Mucosa of stomach (tissue), 1 donor: ENCODE measurements at regions not wholly inside any gene's neighbourhood (a gene's known extent, or its start where the extent isn't known, plus 50 kb on each side); places are given as distances from the start of the nearest gene placed in this dataset.
A peak's percentile ranks its signal among the peaks of the same experiment; 100 is the strongest.

Experiments used
- H3K27me3 ChIP-seq: one replicate; pipeline ENCODE4 v1.7.0; 2013; ENCODE audit warnings: mild to moderate bottlenecking, low read length; ENCODE audit not compliant: control insufficient read depth, insufficient read depth
- H3K36me3 ChIP-seq: one replicate; pipeline ENCODE4 v1.7.0; 2013; ENCODE audit warnings: low read length; ENCODE audit not compliant: control insufficient read depth, insufficient read depth
- H3K4me1 ChIP-seq: one replicate; pipeline ENCODE4 v1.7.0; 2013; ENCODE audit warnings: mild to moderate bottlenecking, low read length; ENCODE audit not compliant: control insufficient read depth, insufficient read depth
- H3K4me3 ChIP-seq: one replicate; pipeline ENCODE4 v1.7.0; 2013; ENCODE audit warnings: low read length
- H3K9ac ChIP-seq: one replicate; pipeline ENCODE4 v1.7.0; 2013; ENCODE audit warnings: mild to moderate bottlenecking, low read length, moderate library complexity
- H3K9me3 ChIP-seq: one replicate; pipeline ENCODE4 v1.7.0; 2013; ENCODE audit warnings: mild to moderate bottlenecking, low read length, moderate library complexity; ENCODE audit not compliant: control insufficient read depth
- donor health status: Pancreatic carcinoma.

DNA sequence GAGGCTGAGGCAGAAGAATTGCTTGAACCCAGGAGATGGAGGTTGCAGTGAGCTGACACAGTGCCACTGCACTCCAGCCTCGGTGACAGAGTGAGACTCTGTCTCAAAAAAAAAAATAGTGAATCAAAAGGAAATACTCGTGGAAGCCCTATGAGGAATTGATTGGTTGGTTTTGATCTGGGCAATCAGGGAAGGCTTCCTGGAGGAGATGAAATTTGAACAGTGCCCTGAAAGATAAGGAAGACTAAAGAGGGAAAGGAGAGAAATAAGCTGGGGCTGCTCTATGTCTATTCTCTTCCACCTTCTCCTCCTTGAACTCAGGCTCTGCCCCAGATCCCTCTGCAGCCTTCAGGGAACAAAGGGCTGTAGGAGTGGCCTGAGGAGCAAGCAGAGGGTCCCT is 54.1 kb downstream of the IRF2BPL start:
- Histone ChIP-seq H3K4me3 (no peak overlapping the region), H3K36me3 (no peaks in the 10 kb centered on the region), H3K27me3 (no peaks in the 10 kb centered on the region), H3K4me1 (peaks cover 17% of the 10 kb centered on the region), H3K9ac (no peak overlapping the region), H3K9me3 (no peaks in the 10 kb centered on the region)

GRCh38 chr14:76971549-76971948 is 57.0 kb downstream of the IRF2BPL start:
- H3K4me1 ChIP-seq: peaks cover 7% of the 10 kb centered on the region
- no peaks in the 10 kb centered on the region for H3K36me3 ChIP-seq
- H3K4me3 ChIP-seq: no peak overlapping the region
- no peaks in the 10 kb centered on the region for H3K9me3 ChIP-seq
- no peak overlapping the region for H3K9ac ChIP-seq
- no peaks in the 10 kb centered on the region for H3K27me3 ChIP-seq

DNA sequence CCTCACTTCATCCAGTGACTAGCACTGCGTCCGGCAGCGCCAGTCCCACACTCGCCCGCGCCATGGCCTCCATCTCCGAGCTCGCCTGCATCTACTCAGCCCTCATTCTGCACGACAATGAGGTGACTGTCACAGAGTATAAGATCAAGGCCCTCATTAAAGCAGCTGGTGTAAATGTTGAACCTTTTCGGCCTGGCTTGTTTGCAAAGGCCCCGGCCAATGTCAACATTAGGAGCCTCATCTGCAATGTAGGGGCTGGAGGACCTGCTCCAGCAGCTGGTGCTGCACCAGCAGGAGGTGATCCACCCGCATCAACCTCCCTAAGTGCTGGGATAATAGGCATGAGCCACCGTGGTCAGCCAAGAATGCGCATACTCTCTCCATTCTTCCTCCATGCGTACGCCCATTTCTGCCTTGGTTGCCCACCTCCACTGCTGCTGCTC is 59.9 kb downstream of the IRF2BPL start:
- no peak overlapping the region for H3K9ac ChIP-seq
- no peak overlapping the region for H3K4me3 ChIP-seq
- no peaks in the 10 kb centered on the region for H3K36me3 ChIP-seq
- no peaks in the 10 kb centered on the region for H3K9me3 ChIP-seq
- H3K4me1 ChIP-seq: peaks cover 18% of the 10 kb centered on the region
- no peaks in the 10 kb centered on the region for H3K27me3 ChIP-seq

DNA sequence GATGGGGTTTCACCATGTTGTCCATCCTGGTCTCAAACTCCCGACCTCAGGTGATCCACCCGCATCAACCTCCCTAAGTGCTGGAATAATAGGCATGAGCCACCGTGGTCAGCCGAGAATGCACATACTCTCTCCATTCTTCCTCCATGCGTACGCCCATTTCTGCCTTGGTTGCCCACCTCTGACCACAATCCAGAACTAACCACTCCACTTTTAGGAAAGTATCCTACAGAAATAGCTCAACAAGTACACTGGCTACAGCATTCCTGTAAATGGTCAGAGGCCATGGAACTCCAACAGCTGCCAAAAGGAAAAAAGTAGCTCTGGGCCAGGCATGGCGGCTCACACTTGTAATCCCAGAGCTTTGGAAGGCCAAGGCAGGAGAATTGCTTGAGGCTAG is 60.7 kb downstream of the IRF2BPL start:
- H3K9ac ChIP-seq: no peak overlapping the region
- no peak overlapping the region for H3K4me3 ChIP-seq
- no peaks in the 10 kb centered on the region for H3K9me3 ChIP-seq
- peaks cover 18% of the 10 kb centered on the region for H3K4me1 ChIP-seq
- no peaks in the 10 kb centered on the region for H3K27me3 ChIP-seq
- no peaks in the 10 kb centered on the region for H3K36me3 ChIP-seq

DNA sequence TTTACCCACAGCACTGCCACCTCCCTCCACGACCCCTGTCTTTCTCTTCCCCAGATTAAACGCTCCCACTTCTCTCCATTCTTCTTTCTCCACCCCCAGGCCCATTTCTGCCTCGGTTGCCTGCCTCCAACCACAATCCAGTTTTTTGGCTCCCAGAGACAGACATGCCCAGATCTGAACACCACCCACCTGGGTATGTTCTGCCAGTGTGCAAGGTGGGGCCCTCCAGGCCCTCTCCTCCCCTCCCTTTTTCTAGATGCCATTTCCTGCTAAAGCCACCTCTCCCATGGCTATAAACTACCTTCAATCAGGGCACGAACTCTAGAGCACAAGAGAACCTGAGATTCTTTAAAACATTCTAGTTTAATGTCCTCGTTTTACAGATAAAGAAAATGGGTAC is 63.3 kb downstream of the IRF2BPL start:
- Histone ChIP-seq H3K36me3 (no peaks in the 10 kb centered on the region), H3K4me3 (no peak overlapping the region), H3K4me1 (peaks cover 26% of the 10 kb centered on the region), H3K9ac (no peak overlapping the region), H3K9me3 (no peaks in the 10 kb centered on the region), H3K27me3 (no peaks in the 10 kb centered on the region)

GRCh38 chr14:76964695-76965094 is 63.8 kb downstream of the IRF2BPL start:
- no peaks in the 10 kb centered on the region for H3K9me3 ChIP-seq
- H3K4me3 ChIP-seq: no peak overlapping the region
- no peak overlapping the region for H3K9ac ChIP-seq
- H3K36me3 ChIP-seq: no peaks in the 10 kb centered on the region
- H3K27me3 ChIP-seq: no peaks in the 10 kb centered on the region
- H3K4me1 ChIP-seq: peaks cover 26% of the 10 kb centered on the region

- no peak overlapping the region for H3K9ac ChIP-seq
- H3K27me3 ChIP-seq: no peaks in the 10 kb centered on the region
- no peaks in the 10 kb centered on the region for H3K9me3 ChIP-seq
- no peak overlapping the region for H3K4me3 ChIP-seq
- H3K4me1 ChIP-seq: peaks cover 36% of the 10 kb centered on the region
- no peaks in the 10 kb centered on the region for H3K36me3 ChIP-seq
These were observed 65.1 kb downstream of the IRF2BPL start for GRCh38 chr14:76963372-76963771.

DNA sequence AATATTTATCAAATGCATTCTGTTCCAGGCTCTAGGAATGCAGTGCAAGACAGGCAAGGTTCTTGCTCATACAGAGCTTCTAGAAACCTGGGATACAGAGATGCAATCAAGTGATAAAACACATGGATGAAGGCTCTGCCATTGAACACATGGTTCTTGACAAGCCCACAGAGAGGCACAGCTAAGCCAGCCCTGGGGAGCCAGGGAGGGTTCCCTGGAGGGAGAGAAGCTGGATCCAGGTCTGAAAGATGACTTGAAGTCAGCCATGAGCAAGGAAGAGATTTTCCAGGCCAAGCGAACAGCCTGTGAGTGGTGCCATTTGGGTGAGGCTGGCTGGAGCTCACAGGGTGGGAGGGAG is 66.2 kb downstream of the IRF2BPL start:
- Histone ChIP-seq H3K27me3 (no peaks in the 10 kb centered on the region), H3K4me3 (peak overlapping the region; percentile 40), H3K9me3 (no peaks in the 10 kb centered on the region), H3K36me3 (no peaks in the 10 kb centered on the region), H3K9ac (peak overlapping the region; percentile 79), H3K4me1 (peaks cover 46% of the 10 kb centered on the region)

GRCh38 chr14:76961631-76962302 is 66.7 kb downstream of the IRF2BPL start:
- peak overlapping the region; percentile 79 for H3K9ac ChIP-seq
- H3K9me3 ChIP-seq: no peaks in the 10 kb centered on the region
- no peaks in the 10 kb centered on the region for H3K36me3 ChIP-seq
- H3K4me1 ChIP-seq: peaks cover 51% of the 10 kb centered on the region
- no peaks in the 10 kb centered on the region for H3K27me3 ChIP-seq
- H3K4me3 ChIP-seq: peak overlapping the region; percentile 40

DNA sequence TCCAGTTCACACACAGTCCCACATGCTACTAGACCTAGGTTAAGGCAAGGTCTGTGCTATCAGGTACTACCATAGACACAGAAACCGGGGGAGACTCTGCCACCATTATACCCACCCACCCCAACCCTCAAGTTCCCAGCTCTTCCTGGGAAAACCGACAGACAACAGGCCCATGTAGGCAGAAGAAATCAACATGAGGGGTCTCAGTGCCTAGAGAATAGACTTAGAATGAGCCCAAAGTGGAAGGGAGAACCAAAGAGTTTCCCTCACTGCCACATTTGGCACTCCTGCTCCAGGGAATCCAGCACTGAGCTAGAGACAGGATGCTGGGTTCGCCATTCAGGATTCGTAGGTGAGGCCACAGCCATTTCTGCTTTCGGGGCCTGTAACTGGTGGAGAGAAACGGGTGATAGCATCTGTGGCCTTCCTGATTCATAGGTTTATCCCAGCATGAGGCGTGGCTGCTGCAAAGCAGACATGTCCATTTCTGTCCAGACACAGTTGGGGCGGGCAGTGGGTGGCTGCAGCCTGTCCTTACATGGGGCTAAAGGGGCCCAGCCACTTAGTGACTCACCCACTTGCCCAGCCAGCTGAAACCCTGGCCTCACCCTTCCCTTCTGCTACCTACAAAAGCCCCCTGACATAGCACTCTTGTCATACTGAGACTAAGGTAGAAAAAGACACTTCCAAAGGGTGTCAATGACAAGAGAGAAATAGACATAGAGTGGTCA is 69.4 kb downstream of the IRF2BPL start:
- no peaks in the 10 kb centered on the region for H3K27me3 ChIP-seq
- peaks cover 64% of the 10 kb centered on the region for H3K4me1 ChIP-seq
- H3K9ac ChIP-seq: no peak overlapping the region
- no peak overlapping the region for H3K4me3 ChIP-seq
- H3K9me3 ChIP-seq: no peaks in the 10 kb centered on the region
- H3K36me3 ChIP-seq: no peaks in the 10 kb centered on the region

DNA sequence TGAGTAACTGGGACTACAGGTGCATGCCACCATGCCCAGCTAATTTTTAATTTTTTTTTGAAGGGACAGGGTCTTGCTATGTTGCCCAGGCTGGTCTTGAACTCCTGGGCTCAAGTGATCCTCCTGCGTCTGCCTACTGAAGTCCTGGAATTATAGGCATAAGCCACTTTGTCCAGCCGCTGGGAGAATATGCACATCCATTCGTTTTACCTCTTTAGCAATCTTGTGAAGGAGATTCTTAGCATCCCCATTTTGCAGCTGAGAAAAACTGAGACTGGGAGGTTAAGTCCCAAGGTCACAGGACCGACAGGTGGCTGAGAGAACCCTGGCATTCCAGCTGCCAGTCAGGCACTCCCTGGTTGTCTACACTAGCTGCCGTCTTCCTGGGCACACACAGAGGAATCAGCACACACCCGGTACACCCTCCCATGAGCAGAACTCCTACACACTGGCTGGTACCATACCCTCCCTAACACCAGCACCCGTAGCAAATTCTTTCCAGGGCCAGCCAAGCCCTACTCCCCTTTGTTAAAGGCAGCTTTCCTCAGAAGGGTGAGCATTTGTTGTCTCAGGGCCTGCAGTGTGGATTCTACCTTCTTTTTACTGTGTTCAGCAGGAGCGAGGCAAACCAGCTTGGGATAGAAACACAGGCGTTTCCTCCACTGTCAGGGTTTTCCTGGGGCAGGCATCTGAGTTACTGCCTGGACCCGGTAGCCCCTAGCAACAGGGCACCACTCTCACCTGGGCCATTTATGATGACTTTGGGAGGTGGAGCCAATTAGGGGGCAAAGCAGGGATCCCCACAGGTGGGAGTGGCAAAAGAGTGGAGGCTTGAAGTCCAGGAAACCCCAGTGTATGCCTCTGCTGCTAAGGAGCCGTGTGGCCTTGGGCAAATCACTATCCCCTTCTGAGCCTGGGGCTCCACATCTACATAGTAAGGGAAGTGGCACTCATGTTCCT is 70.2 kb downstream of the IRF2BPL start:
- Histone ChIP-seq H3K36me3 (no peaks in the 10 kb centered on the region), H3K4me1 (peaks cover 72% of the 10 kb centered on the region), H3K27me3 (no peaks in the 10 kb centered on the region), H3K9ac (no peak overlapping the region), H3K4me3 (no peak overlapping the region), H3K9me3 (no peaks in the 10 kb centered on the region)
